ENCODE measurements at regions not wholly inside any gene's neighbourhood (a gene's known extent, or its start where the extent isn't known, plus 50 kb on each side); places are given as distances from the start of the nearest gene placed in this dataset.

DNA sequence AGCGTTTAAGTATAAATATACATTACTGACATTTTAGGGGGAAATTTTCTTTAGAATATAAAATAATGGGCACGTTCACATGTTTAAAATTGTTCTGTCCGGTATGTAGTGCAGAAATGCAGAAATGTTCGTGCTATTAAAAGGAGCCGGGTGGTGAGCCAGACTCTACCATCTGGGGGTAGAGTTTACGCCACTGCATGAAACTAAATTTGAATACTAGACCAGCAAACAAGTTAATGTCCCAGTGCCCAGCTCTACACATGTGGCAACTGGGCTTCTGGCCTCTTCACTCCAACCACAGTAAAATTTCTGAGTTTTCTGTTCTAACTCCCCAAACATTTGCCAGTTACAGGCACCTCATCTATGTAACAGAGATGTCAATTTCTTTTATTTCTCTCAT lies 1453.3 kb upstream of the TENM3 start:
- TF ChIP-seq POLR2A (IDR thresholded peaks at IDR 0.05) = no peak
- TF ChIP-seq, protein P1, sequence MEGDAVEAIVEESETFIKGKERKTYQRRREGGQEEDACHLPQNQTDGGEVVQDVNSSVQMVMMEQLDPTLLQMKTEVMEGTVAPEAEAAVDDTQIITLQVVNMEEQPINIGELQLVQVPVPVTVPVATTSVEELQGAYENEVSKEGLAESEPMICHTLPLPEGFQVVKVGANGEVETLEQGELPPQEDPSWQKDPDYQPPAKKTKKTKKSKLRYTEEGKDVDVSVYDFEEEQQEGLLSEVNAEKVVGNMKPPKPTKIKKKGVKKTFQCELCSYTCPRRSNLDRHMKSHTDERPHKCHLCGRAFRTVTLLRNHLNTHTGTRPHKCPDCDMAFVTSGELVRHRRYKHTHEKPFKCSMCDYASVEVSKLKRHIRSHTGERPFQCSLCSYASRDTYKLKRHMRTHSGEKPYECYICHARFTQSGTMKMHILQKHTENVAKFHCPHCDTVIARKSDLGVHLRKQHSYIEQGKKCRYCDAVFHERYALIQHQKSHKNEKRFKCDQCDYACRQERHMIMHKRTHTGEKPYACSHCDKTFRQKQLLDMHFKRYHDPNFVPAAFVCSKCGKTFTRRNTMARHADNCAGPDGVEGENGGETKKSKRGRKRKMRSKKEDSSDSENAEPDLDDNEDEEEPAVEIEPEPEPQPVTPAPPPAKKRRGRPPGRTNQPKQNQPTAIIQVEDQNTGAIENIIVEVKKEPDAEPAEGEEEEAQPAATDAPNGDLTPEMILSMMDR (IDR thresholded peaks at IDR 0.05) = no peak
